Astrocyte (in vitro differentiated cells and primary cell): ENCODE measurements at regions not wholly inside any gene's neighbourhood (a gene's known extent, or its start where the extent isn't known, plus 50 kb on each side); places are given as distances from the start of the nearest gene placed in this dataset.

Source experiments
- DNase-seq: peaks from one replicate; pipeline ENCODE4 v3.0.0-alpha.2; 2010; ENCODE audit warnings: low read depth
- FAIRE-seq: peaks from 2 replicates; lab custom pipeline; 2011; peaks lifted over from hg19 to GRCh38; lab: Jason Lieb, UNC
- H2AFZ ChIP-seq: 2 replicates; pipeline ENCODE4 v1.6.0; 2012; ENCODE audit warnings: low read depth, low read length, inconsistent platforms
- H3K27ac ChIP-seq: 2 replicates; pipeline ENCODE4 v1.5.1; 2011; ENCODE audit warnings: low read depth, low read length, inconsistent platforms
- H3K27me3 ChIP-seq: 2 replicates; pipeline ENCODE4 v1.6.0; 2011; ENCODE audit warnings: low read length, inconsistent platforms; ENCODE audit not compliant: insufficient read depth
- H3K36me3 ChIP-seq: 2 replicates; pipeline ENCODE4 v1.5.1; 2011; ENCODE audit warnings: low read length, inconsistent platforms; ENCODE audit not compliant: insufficient read depth
- H3K4me1 ChIP-seq: 2 replicates; pipeline ENCODE4 v1.5.1; 2011; ENCODE audit warnings: low read length, inconsistent platforms; ENCODE audit not compliant: insufficient read depth
- H3K4me2 ChIP-seq: 2 replicates; pipeline ENCODE4 v1.6.0; 2012; ENCODE audit warnings: low read length, inconsistent platforms
- H3K4me3 ChIP-seq: 2 replicates; pipeline ENCODE4 v1.5.1; 2011; ENCODE audit warnings: low read depth, mild to moderate bottlenecking, low read length, inconsistent platforms; ENCODE audit not compliant: insufficient read depth
- H3K79me2 ChIP-seq: 2 replicates; pipeline ENCODE4 v1.6.0; 2012; ENCODE audit warnings: mild to moderate bottlenecking, low read length, inconsistent platforms; ENCODE audit not compliant: insufficient read depth
- H3K9ac ChIP-seq: 2 replicates; pipeline ENCODE4 v1.6.0; 2012; ENCODE audit warnings: mild to moderate bottlenecking, low read length, inconsistent platforms
- H3K9me3 ChIP-seq: 2 replicates; pipeline ENCODE4 v1.5.1; 2012; ENCODE audit warnings: low read depth, mild to moderate bottlenecking, low read length, inconsistent platforms; ENCODE audit not compliant: insufficient read depth
- H4K20me1 ChIP-seq: 2 replicates; pipeline ENCODE4 v1.6.0; 2012; ENCODE audit warnings: low read length, inconsistent platforms; ENCODE audit not compliant: insufficient read depth
- H3K27ac Mint-ChIP-seq: one replicate; pipeline ENCODE4 v1.8.0; 2021; ENCODE audit warnings: mild to moderate bottlenecking, mixed read lengths; ENCODE audit not compliant: unreplicated experiment
- H3K27me3 Mint-ChIP-seq: one replicate; pipeline ENCODE4 v1.8.0; 2021; ENCODE audit warnings: low read depth, mixed read lengths; ENCODE audit not compliant: unreplicated experiment
- H3K36me3 Mint-ChIP-seq: one replicate; pipeline ENCODE4 v1.8.0; 2021; ENCODE audit warnings: low read depth, mixed read lengths; ENCODE audit not compliant: unreplicated experiment
- H3K4me1 Mint-ChIP-seq: one replicate; pipeline ENCODE4 v1.8.0; 2021; ENCODE audit warnings: low read depth, mixed read lengths; ENCODE audit not compliant: unreplicated experiment
- H3K4me3 Mint-ChIP-seq: one replicate; pipeline ENCODE4 v1.8.0; 2021; ENCODE audit warnings: mild to moderate bottlenecking, moderate library complexity, mixed read lengths; ENCODE audit not compliant: unreplicated experiment
- H3K9me3 Mint-ChIP-seq: one replicate; pipeline ENCODE4 v1.8.0; 2021; ENCODE audit warnings: mild to moderate bottlenecking, mixed read lengths; ENCODE audit not compliant: unreplicated experiment
- EZH2 ChIP-seq: IDR thresholded peaks from 2 replicates; pipeline ENCODE4 v1.6.1; 2012; ENCODE audit warnings: mild to moderate bottlenecking, low read length, inconsistent platforms; ENCODE audit not compliant: insufficient read depth
- TF ChIP-seq, protein P1 (sequence below): IDR thresholded peaks from 2 replicates; pipeline ENCODE4 v1.5.1; 2011; ENCODE audit warnings: low read depth, mild to moderate bottlenecking, inconsistent platforms, low read length, moderate library complexity; ENCODE audit not compliant: insufficient read depth

DNA sequence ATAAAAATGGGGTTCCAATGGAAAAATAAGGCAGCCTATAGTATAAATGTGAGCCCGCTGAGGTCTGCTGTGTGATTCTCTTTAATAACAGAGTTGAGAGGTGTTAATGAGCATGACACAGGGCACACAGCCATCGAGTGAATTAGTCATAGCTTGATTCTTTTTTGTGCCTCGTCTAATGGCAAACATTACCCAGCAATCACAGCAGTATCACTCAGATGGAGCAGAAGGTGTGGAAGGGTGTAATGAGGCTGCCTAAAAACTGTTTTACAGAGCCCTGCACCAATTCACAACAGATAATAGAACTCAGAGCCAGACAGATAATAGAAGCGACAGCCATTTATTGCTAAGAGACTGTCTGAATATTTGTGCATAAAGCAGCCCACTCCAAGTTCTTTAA is 178.6 kb upstream of the TPRG1 start:
- no peaks in the 10 kb centered on the region for H3K27me3 Mint-ChIP-seq
- TF ChIP-seq, protein P1, sequence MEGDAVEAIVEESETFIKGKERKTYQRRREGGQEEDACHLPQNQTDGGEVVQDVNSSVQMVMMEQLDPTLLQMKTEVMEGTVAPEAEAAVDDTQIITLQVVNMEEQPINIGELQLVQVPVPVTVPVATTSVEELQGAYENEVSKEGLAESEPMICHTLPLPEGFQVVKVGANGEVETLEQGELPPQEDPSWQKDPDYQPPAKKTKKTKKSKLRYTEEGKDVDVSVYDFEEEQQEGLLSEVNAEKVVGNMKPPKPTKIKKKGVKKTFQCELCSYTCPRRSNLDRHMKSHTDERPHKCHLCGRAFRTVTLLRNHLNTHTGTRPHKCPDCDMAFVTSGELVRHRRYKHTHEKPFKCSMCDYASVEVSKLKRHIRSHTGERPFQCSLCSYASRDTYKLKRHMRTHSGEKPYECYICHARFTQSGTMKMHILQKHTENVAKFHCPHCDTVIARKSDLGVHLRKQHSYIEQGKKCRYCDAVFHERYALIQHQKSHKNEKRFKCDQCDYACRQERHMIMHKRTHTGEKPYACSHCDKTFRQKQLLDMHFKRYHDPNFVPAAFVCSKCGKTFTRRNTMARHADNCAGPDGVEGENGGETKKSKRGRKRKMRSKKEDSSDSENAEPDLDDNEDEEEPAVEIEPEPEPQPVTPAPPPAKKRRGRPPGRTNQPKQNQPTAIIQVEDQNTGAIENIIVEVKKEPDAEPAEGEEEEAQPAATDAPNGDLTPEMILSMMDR = no peak
- no peak for TF ChIP-seq EZH2
- FAIRE-seq (no peak), DNase-seq (no peak)
- Histone ChIP-seq H3K4me3 (no peak overlapping the region), H3K36me3 (no peaks in the 10 kb centered on the region), H2AFZ (no peak overlapping the region), H3K9ac (no peak overlapping the region), H4K20me1 (no peaks in the 10 kb centered on the region), H3K4me1 (no peaks in the 10 kb centered on the region), H3K9me3 (no peaks in the 10 kb centered on the region), H3K27me3 (no peaks in the 10 kb centered on the region), H3K27ac (no peak overlapping the region), H3K4me2 (no peak overlapping the region), H3K79me2 (no peaks in the 10 kb centered on the region)
- H3K4me3 Mint-ChIP-seq = no peak overlapping the region
- no peak overlapping the region for H3K27ac Mint-ChIP-seq
- no peaks in the 10 kb centered on the region for H3K9me3 Mint-ChIP-seq
- no peaks in the 10 kb centered on the region for H3K4me1 Mint-ChIP-seq
- no peaks in the 10 kb centered on the region for H3K36me3 Mint-ChIP-seq

DNA sequence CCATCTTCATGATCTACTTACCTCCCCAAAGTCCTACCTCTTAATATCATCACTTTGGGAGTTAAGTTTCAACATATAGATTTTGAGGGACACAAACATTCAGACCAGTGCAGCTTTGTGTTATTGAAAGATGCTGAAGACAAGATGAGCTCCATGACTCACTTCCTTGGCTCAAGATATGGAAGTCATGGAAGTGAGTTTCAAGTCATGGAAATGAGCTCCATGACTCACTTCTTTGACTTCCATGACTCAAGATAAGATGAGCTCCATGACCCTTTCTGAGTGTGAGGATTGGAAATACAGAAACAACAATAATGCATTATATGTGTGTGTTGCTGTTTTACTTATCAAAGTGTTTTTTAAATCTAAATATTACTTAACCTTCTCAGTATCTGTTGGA is 170.2 kb upstream of the TPRG1 start:
- Histone ChIP-seq H3K9ac (no peak overlapping the region), H4K20me1 (no peaks in the 10 kb centered on the region), H3K36me3 (no peaks in the 10 kb centered on the region), H3K27me3 (no peaks in the 10 kb centered on the region), H3K4me3 (no peak overlapping the region), H3K4me2 (peak overlapping the region; percentile 1), H3K79me2 (no peaks in the 10 kb centered on the region), H2AFZ (no peak overlapping the region), H3K27ac (no peak overlapping the region), H3K4me1 (no peaks in the 10 kb centered on the region), H3K9me3 (no peaks in the 10 kb centered on the region)
- no peaks in the 10 kb centered on the region for H3K36me3 Mint-ChIP-seq
- no peaks in the 10 kb centered on the region for H3K27me3 Mint-ChIP-seq
- DNase-seq (peak; percentile 78), FAIRE-seq (peak; percentile 98)
- no peak overlapping the region for H3K27ac Mint-ChIP-seq
- no peak overlapping the region for H3K4me3 Mint-ChIP-seq
- H3K4me1 Mint-ChIP-seq = peaks cover 10% of the 10 kb centered on the region
- no peaks in the 10 kb centered on the region for H3K9me3 Mint-ChIP-seq
- TF ChIP-seq, protein P1 = no peak
- TF ChIP-seq EZH2 = no peak

GRCh38 chr3:189003410-189003809 is 168.4 kb upstream of the TPRG1 start:
- Histone ChIP-seq H3K36me3 (no peaks in the 10 kb centered on the region), H3K27ac (no peak overlapping the region), H3K27me3 (no peaks in the 10 kb centered on the region), H3K4me1 (no peaks in the 10 kb centered on the region), H3K79me2 (no peaks in the 10 kb centered on the region), H3K9me3 (no peaks in the 10 kb centered on the region), H2AFZ (no peak overlapping the region), H3K9ac (no peak overlapping the region), H4K20me1 (no peaks in the 10 kb centered on the region), H3K4me2 (no peak overlapping the region), H3K4me3 (no peak overlapping the region)
- Mint-ChIP-seq H3K36me3 (no peaks in the 10 kb centered on the region), H3K9me3 (no peaks in the 10 kb centered on the region), H3K27me3 (no peaks in the 10 kb centered on the region), H3K27ac (peak overlapping the region; percentile 17), H3K4me1 (peaks cover 10% of the 10 kb centered on the region), H3K4me3 (no peak overlapping the region)
- no peak for TF ChIP-seq EZH2
- TF ChIP-seq, protein P1 = no peak
- DNase-seq (no peak), FAIRE-seq (peak; percentile 43)
